Stomach (tissue), 8 donors: ENCODE measurements at regions not wholly inside any gene's neighbourhood (a gene's known extent, or its start where the extent isn't known, plus 50 kb on each side); places are given as distances from the start of the nearest gene placed in this dataset.

Source experiments
- DNase-seq, 2 donors: peaks; one replicate each; pipeline versions ENCODE4 v3.0.0 to v3.0.0-alpha.2; 2013 to 2019
- H3K27ac ChIP-seq, 5 donors: fragments of 200-600 bp in 4 of 5; sonication (generic) in 4 of 5; one replicate each; pipeline ENCODE4 v1.5.1; 2013 to 2019; ENCODE audit warnings: mild to moderate bottlenecking in 1 of 5, moderate library complexity in 1 of 5
- H3K27me3 ChIP-seq, 3 donors: fragments of 200-600 bp; sonication (generic); one replicate each; pipeline ENCODE4 v1.5.1; 2017 to 2019; ENCODE audit warnings: mixed run types in 1 of 3
- H3K36me3 ChIP-seq, 4 donors: fragments of 200-600 bp; sonication (generic); 1 replicate in 3 of 4; 2 replicates in 1 of 4; pipeline ENCODE4 v1.5.1; 2016 to 2019
- H3K4me1 ChIP-seq, 4 donors: fragments of 200-600 bp; sonication (generic); one replicate each; pipeline ENCODE4 v1.5.1; 2016 to 2019
- H3K4me3 ChIP-seq, 4 donors: fragments of 200-600 bp; sonication (generic) in 3 of 4; one replicate each; pipeline ENCODE4 v1.5.1; 2016 to 2019; ENCODE audit warnings: mild to moderate bottlenecking in 1 of 4
- H3K9me3 ChIP-seq, 4 donors: fragments of 200-600 bp; sonication (generic); one replicate each; pipeline ENCODE4 v1.5.1; 2016 to 2019
- CTCF ChIP-seq, 7 experiments: fragments of 450-650 bp in 4 of 7; fragments of 200-600 bp in 3 of 7; sonication (generic) in 3 of 7; IDR thresholded peaks; one replicate each; pipeline ENCODE4 v1.5.1; 2016 to 2019; ENCODE audit warnings: antibody characterized with exemption in 7 of 7, control low read depth in 2 of 7, mild to moderate bottlenecking in 1 of 7
- EP300 ChIP-seq: sonication (generic); formaldehyde crosslinking; IDR thresholded peaks from one replicate; pipeline ENCODE4 v1.6.1; 2017; ENCODE audit warnings: antibody characterized with exemption
- POLR2A ChIP-seq, 4 donors: fragments of 450-650 bp; IDR thresholded peaks; one replicate each; pipeline ENCODE4 v1.6.1; 2016; ENCODE audit warnings: antibody characterized with exemption in 4 of 4, control low read depth in 2 of 4, mild to moderate bottlenecking in 1 of 4, moderate library complexity in 1 of 4
- POLR2AphosphoS5 ChIP-seq, 3 donors: sonication (generic); formaldehyde crosslinking; IDR thresholded peaks; one replicate each; pipeline ENCODE4 v1.6.1; 2016; ENCODE audit warnings: antibody characterized with exemption in 3 of 3
- WGBS, 5 donors: extraction: QIAGEN DNeasy Blood & Tissue Kit in 3 of 5; methylation state at CpG; one replicate each; pipeline versions ENCODE4 v1.1.5 to v1.1.7; 2013 to 2018; 5-methylcytosine and 5-hydroxymethylcytosine counted together
- intact Hi-C: fragments of 100-400 bp; cut with DNase I; formaldehyde crosslinking; loops from one replicate; pipeline ENCODE4 v1.15.1; 2023; ENCODE audit warnings: low total_unique reads
- donor health status: healthy with polysubstance abuse.
- donor health status: Bipolar disorder and iron deficiency.
- donor health status: healthy.

DNA sequence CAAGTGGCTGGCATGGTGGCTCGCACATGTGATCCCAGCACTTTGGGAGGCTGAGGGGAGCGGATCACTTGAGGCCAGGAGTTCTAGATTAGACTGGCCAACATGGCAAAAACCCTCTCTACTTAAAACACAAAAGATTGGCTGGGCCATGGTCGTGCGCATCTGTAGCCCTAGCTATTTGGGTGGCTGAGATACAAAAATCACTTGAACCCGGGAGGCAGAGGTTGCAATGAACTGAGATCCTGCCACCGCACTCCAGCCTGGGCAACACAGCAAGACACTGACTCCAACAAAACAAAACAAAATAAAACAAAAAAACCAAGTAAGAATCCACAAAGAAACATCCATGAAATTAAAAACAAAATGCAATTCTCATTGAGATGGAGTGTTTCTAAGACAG is 630.6 kb downstream of the UQCRFS1 start:
- TF ChIP-seq POLR2A (IDR thresholded peaks at IDR 0.05) (no peak), CTCF (IDR thresholded peaks at IDR 0.05) (no peak), EP300 (no peak), POLR2AphosphoS5 (IDR thresholded peaks at IDR 0.05) (no peak)
- no peak for DNase-seq
- 83 to 93% (median 87%) methylated on average over 6 of the region's 6 CpGs for WGBS, 5 donors
- Histone ChIP-seq H3K27ac (no peak overlapping the region), H3K9me3 (peaks cover 0 to 3% (median 0%) of the 10 kb centered on the region in 4 donors), H3K27me3 (no peaks in the 10 kb centered on the region), H3K4me3 (no peak overlapping the region), H3K4me1 (no peaks in the 10 kb centered on the region), H3K36me3 (no peaks in the 10 kb centered on the region)
- intact Hi-C loops: no loop called here

GRCh38 chr19:28581468-28581770 is 631.5 kb downstream of the UQCRFS1 start:
- peaks cover 0 to 5% (median 0%) of the 10 kb centered on the region in 4 donors for H3K4me1 ChIP-seq
- WGBS, 5 donors: 56 to 76% (median 66%) methylated on average over 4 of the region's 4 CpGs
- no peaks in the 10 kb centered on the region for H3K36me3 ChIP-seq
- peaks cover 0 to 3% (median 0%) of the 10 kb centered on the region in 4 donors for H3K9me3 ChIP-seq
- H3K4me3 ChIP-seq: no peak overlapping the region
- no peaks in the 10 kb centered on the region for H3K27me3 ChIP-seq
- intact Hi-C loops: no loop called here
- no peak for TF ChIP-seq POLR2AphosphoS5 (IDR thresholded peaks at IDR 0.05)
- TF ChIP-seq EP300: no peak
- TF ChIP-seq POLR2A (IDR thresholded peaks at IDR 0.05): no peak
- TF ChIP-seq CTCF (IDR thresholded peaks at IDR 0.05): no peak
- DNase-seq: no peak
- H3K27ac ChIP-seq: no peak overlapping the region

GRCh38 chr19:28578786-28579505 is 634.0 kb downstream of the UQCRFS1 start:
- TF ChIP-seq POLR2AphosphoS5 (IDR thresholded peaks at IDR 0.05): no peak
- no peak for TF ChIP-seq EP300
- no peak for TF ChIP-seq POLR2A (IDR thresholded peaks at IDR 0.05)
- TF ChIP-seq CTCF (IDR thresholded peaks at IDR 0.05): no peak
- intact Hi-C loops: no loop called here
- no peak overlapping the region for H3K4me3 ChIP-seq
- peaks cover 0 to 3% (median 0%) of the 10 kb centered on the region in 4 donors for H3K9me3 ChIP-seq
- 76 to 87% (median 82%) methylated on average over 6 of the region's 6 CpGs for WGBS, 5 donors
- H3K27me3 ChIP-seq: no peaks in the 10 kb centered on the region
- no peak overlapping the region for H3K27ac ChIP-seq
- no peak for DNase-seq
- H3K4me1 ChIP-seq: peaks cover 0 to 5% (median 0%) of the 10 kb centered on the region in 4 donors
- H3K36me3 ChIP-seq: no peaks in the 10 kb centered on the region

- no peak for DNase-seq
- TF ChIP-seq CTCF (IDR thresholded peaks at IDR 0.05) (no peak), POLR2AphosphoS5 (IDR thresholded peaks at IDR 0.05) (no peak), POLR2A (IDR thresholded peaks at IDR 0.05) (no peak), EP300 (no peak)
- 84 to 87% (median 85%) methylated on average over 8 of the region's 8 CpGs for WGBS, 5 donors
- Histone ChIP-seq H3K36me3 (no peaks in the 10 kb centered on the region), H3K27ac (no peak overlapping the region), H3K4me3 (no peak overlapping the region), H3K27me3 (no peaks in the 10 kb centered on the region), H3K9me3 (peaks cover 0 to 3% (median 0%) of the 10 kb centered on the region in 4 donors), H3K4me1 (peaks cover 0 to 5% (median 0%) of the 10 kb centered on the region in 4 donors)
- intact Hi-C loops: no loop called here
These were observed 634.7 kb downstream of the UQCRFS1 start for GRCh38 chr19:28578208-28578607.
